Nephron progenitor cell (in vitro differentiated cells): ENCODE measurements at regions not wholly inside any gene's neighbourhood (a gene's known extent, or its start where the extent isn't known, plus 50 kb on each side); places are given as distances from the start of the nearest gene placed in this dataset.

ENCODE experiments used
- DNase-seq: peaks from one replicate; pipeline ENCODE4 v3.0.0; 2021
- H3K27ac Mint-ChIP-seq: 2 replicates; pipeline ENCODE4 v1.8.0; 2021; ENCODE audit warnings: mild to moderate bottlenecking, moderate library complexity, mixed read lengths
- H3K27me3 Mint-ChIP-seq: 2 replicates; pipeline ENCODE4 v1.8.0; 2021; ENCODE audit warnings: mild to moderate bottlenecking, low read depth, mixed read lengths; ENCODE audit not compliant: poor library complexity
- H3K36me3 Mint-ChIP-seq: 2 replicates; pipeline ENCODE4 v1.8.0; 2021; ENCODE audit warnings: low read depth, mixed read lengths
- H3K4me1 Mint-ChIP-seq: 2 replicates; pipeline ENCODE4 v1.8.0; 2021; ENCODE audit warnings: mixed read lengths
- H3K4me3 Mint-ChIP-seq: 2 replicates; pipeline ENCODE4 v1.8.0; 2021; ENCODE audit warnings: mild to moderate bottlenecking, moderate library complexity, mixed read lengths
- H3K9me3 Mint-ChIP-seq: 2 replicates; pipeline ENCODE4 v1.8.0; 2021; ENCODE audit warnings: mild to moderate bottlenecking, moderate library complexity, mixed read lengths
- CTCF ChIP-seq: fragments of 200-600 bp; sonication (generic); IDR thresholded peaks from 2 replicates; pipeline ENCODE4 v1.5.0; 2021; ENCODE audit warnings: antibody characterized with exemption

GRCh38 chr1:168913711-168914463, 184.9 kb upstream of the DPT start:
- Mint-ChIP-seq H3K9me3 (no peaks in the 10 kb centered on the region), H3K4me1 (peaks cover 42% of the 10 kb centered on the region), H3K36me3 (no peaks in the 10 kb centered on the region), H3K27ac (peak overlapping the region; percentile 23), H3K4me3 (no peak overlapping the region), H3K27me3 (peaks cover 7% of the 10 kb centered on the region)
- no peak for DNase-seq
- TF ChIP-seq CTCF, result no peak

- TF ChIP-seq CTCF, result no peak
- no peak overlapping the region for H3K27ac Mint-ChIP-seq
- H3K27me3 Mint-ChIP-seq, result peaks cover 3% of the 10 kb centered on the region
- H3K4me1 Mint-ChIP-seq, result peaks cover 41% of the 10 kb centered on the region
- DNase-seq, result no peak
- H3K9me3 Mint-ChIP-seq, result no peaks in the 10 kb centered on the region
- H3K4me3 Mint-ChIP-seq, result no peak overlapping the region
- no peaks in the 10 kb centered on the region for H3K36me3 Mint-ChIP-seq
Measured at GRCh38 chr1:168917309-168917708, 188.3 kb upstream of the DPT start.

GRCh38 chr1:168917796-168918195, 188.7 kb upstream of the ATP1B1 start:
- H3K4me3 Mint-ChIP-seq, result no peak overlapping the region
- no peak for DNase-seq
- TF ChIP-seq CTCF, result no peak
- H3K9me3 Mint-ChIP-seq, result no peaks in the 10 kb centered on the region
- peaks cover 3% of the 10 kb centered on the region for H3K27me3 Mint-ChIP-seq
- H3K27ac Mint-ChIP-seq, result peak overlapping the region; percentile 44
- H3K36me3 Mint-ChIP-seq, result no peaks in the 10 kb centered on the region
- peaks cover 41% of the 10 kb centered on the region for H3K4me1 Mint-ChIP-seq

- Mint-ChIP-seq H3K9me3 (no peaks in the 10 kb centered on the region), H3K36me3 (no peaks in the 10 kb centered on the region), H3K27ac (peak overlapping the region; percentile 36), H3K4me1 (peaks cover 34% of the 10 kb centered on the region), H3K4me3 (no peak overlapping the region), H3K27me3 (no peaks in the 10 kb centered on the region)
- no peak for TF ChIP-seq CTCF
- no peak for DNase-seq
Measured at GRCh38 chr1:168918860-168919741, 187.4 kb upstream of the ATP1B1 start.

GRCh38 chr1:168920456-168921094, 185.9 kb upstream of the ATP1B1 start:
- Mint-ChIP-seq H3K9me3 (no peaks in the 10 kb centered on the region), H3K27me3 (peaks cover 2% of the 10 kb centered on the region), H3K36me3 (no peaks in the 10 kb centered on the region), H3K4me1 (peaks cover 26% of the 10 kb centered on the region), H3K27ac (no peak overlapping the region), H3K4me3 (no peak overlapping the region)
- DNase-seq, result no peak
- no peak for TF ChIP-seq CTCF
